ENCODE measurements at regions not wholly inside any gene's neighbourhood (a gene's known extent, or its start where the extent isn't known, plus 50 kb on each side); places are given as distances from the start of the nearest gene placed in this dataset.

DNA sequence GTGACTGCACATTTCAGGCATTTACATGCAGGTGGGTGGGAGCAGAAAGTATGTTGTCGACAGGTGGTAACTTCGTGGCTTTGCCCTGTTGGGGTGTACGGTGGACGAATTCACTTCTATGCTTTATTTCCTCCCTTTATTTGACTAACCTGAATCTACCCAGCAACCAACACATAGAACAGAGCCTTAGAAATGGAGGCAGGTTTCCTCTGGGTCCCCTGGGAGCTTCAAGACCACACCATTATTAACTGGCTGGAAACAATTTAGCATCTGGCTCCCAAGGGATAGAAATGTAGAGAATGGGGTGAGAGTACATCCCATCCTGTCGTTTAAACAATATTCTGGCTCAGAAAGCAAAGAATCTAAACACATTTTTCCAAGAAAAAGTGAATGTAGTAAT, 244.4 kb downstream of the DLEU7 start:
- H3K4me3 ChIP-seq, result no peak overlapping the region
- no peak for TF ChIP-seq POLR2A (IDR thresholded peaks at IDR 0.05)
- TF ChIP-seq POLR2AphosphoS5 (IDR thresholded peaks at IDR 0.05; ENCODE audit: insufficient read depth in 1 of 2, low read depth in 1 of 2), result no peak
- TF ChIP-seq, protein P1, sequence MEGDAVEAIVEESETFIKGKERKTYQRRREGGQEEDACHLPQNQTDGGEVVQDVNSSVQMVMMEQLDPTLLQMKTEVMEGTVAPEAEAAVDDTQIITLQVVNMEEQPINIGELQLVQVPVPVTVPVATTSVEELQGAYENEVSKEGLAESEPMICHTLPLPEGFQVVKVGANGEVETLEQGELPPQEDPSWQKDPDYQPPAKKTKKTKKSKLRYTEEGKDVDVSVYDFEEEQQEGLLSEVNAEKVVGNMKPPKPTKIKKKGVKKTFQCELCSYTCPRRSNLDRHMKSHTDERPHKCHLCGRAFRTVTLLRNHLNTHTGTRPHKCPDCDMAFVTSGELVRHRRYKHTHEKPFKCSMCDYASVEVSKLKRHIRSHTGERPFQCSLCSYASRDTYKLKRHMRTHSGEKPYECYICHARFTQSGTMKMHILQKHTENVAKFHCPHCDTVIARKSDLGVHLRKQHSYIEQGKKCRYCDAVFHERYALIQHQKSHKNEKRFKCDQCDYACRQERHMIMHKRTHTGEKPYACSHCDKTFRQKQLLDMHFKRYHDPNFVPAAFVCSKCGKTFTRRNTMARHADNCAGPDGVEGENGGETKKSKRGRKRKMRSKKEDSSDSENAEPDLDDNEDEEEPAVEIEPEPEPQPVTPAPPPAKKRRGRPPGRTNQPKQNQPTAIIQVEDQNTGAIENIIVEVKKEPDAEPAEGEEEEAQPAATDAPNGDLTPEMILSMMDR (IDR thresholded peaks at IDR 0.05), result no peak
- intact Hi-C loops (cut with DNase I), result no loop called here

DNA sequence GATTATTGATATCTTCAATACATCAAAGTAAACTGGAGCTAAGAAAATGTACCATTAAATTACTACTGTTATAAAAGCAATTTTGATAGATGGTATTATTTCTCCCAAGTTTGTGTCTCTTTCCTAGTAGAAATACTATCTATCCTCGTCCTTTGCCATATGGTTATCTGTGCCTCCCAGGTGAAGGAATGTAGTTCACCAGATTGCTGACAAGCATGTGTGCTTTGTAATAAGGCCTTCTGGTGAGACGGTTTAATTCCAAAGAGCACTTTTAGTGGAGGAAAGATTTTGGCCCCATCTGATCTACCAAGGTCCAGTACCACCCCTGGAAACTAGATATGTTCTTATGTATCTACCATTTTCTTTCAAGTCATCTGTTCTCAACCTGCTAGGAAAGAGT, 243.6 kb downstream of the DLEU7 start:
- Histone ChIP-seq H3K36me3 (no peaks in the 10 kb centered on the region), H3K27me3 (no peaks in the 10 kb centered on the region), H3K4me3 (no peak overlapping the region), H3K9me3 (no peaks in the 10 kb centered on the region), H3K27ac (no peak overlapping the region), H3K4me1 (no peaks in the 10 kb centered on the region)
- intact Hi-C loops (cut with DNase I), result no loop called here
- DNase-seq (ENCODE audit: extremely low spot score in 2 of 2), result no peak
- TF ChIP-seq POLR2A (IDR thresholded peaks at IDR 0.05) (no peak), POLR2AphosphoS5 (IDR thresholded peaks at IDR 0.05; ENCODE audit: insufficient read depth in 1 of 2, low read depth in 1 of 2) (no peak)
- TF ChIP-seq, protein P1 (IDR thresholded peaks at IDR 0.05), result no peak

More for the DNA sequence above, 244.4 kb downstream of the DLEU7 start:
- Histone ChIP-seq H3K27ac (no peak overlapping the region), H3K36me3 (no peaks in the 10 kb centered on the region), H3K9me3 (no peaks in the 10 kb centered on the region), H3K4me1 (no peaks in the 10 kb centered on the region), H3K27me3 (no peaks in the 10 kb centered on the region)
- DNase-seq (ENCODE audit: extremely low spot score in 2 of 2), result no peak

DNA sequence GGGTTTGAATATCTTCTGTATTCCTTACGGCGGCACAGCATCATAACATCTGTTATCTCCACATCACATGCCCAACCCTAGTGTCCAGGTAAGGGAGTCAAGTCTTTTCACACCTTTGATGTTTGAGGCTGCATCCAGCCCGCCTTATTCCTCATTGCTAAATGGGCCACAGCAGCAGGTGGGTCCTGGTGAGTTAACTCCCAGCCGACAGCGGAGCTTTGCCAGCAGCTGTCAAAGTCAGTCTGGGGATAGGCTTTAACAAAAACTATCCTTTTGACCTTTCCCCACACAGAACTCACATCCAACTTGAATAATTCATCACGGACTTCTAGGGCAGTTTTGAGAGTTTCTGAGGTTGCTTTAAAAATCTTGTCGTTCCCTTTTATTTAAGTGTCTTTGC, 235.1 kb downstream of the DLEU7 start:
- no peak overlapping the region for H3K4me3 ChIP-seq
- no peak overlapping the region for H3K27ac ChIP-seq
- no peak for DNase-seq (ENCODE audit: extremely low spot score in 2 of 2)
- no peaks in the 10 kb centered on the region for H3K4me1 ChIP-seq
- intact Hi-C loops (cut with DNase I), result no loop called here
- no peaks in the 10 kb centered on the region for H3K36me3 ChIP-seq
- TF ChIP-seq, protein P1 (IDR thresholded peaks at IDR 0.05), result no peak
- TF ChIP-seq POLR2AphosphoS5 (IDR thresholded peaks at IDR 0.05; ENCODE audit: insufficient read depth in 1 of 2, low read depth in 1 of 2) (no peak), POLR2A (IDR thresholded peaks at IDR 0.05) (no peak)
- no peaks in the 10 kb centered on the region for H3K9me3 ChIP-seq
- no peaks in the 10 kb centered on the region for H3K27me3 ChIP-seq

DNA sequence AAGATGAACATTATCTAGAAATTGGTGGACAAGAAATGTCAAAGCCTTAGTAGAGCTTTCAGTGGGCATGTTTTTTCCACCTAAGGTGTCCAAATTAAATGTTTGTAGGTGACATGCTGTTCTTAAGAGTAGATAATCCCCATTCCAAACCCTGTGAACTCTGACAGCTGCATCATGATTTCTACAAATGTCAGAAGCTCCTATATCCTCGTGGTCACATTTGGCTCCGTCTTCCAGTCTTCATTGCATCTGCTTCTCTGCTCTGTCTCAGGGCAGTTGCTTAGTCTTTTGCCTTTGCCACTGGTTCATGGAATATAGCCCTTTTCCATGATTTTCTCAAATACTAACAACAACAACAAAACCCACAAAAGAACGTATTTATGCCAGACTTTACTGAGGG, 234.5 kb downstream of the DLEU7 start:
- Histone ChIP-seq H3K9me3 (no peaks in the 10 kb centered on the region), H3K27ac (no peak overlapping the region), H3K36me3 (no peaks in the 10 kb centered on the region), H3K4me3 (no peak overlapping the region), H3K4me1 (no peaks in the 10 kb centered on the region), H3K27me3 (no peaks in the 10 kb centered on the region)
- intact Hi-C loops (cut with DNase I), result no loop called here
- DNase-seq (ENCODE audit: extremely low spot score in 2 of 2), result no peak
- TF ChIP-seq, protein P1 (IDR thresholded peaks at IDR 0.05), result no peak
- TF ChIP-seq POLR2A (IDR thresholded peaks at IDR 0.05), result no peak
- TF ChIP-seq POLR2AphosphoS5 (IDR thresholded peaks at IDR 0.05; ENCODE audit: insufficient read depth in 1 of 2, low read depth in 1 of 2), result no peak

DNA sequence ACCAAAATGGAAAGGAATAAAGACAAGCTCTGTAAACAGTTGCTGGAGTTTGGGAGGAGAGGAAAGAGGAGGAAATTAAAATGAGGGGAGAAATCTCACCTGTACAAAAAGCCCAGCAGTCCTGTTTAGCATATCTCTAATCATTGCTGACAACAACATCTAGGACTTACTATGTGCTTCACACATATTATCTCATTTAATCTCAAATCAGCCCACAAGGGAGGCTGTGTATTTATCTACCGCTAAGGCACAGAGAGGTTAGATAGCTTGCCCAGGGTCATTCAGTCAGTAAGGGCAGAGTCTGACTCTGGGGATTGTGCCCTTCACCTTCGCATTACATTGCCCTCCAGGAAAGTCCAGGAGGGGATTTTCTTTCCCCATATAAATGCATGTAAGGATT, 233.3 kb downstream of the DLEU7 start:
- Histone ChIP-seq H3K4me1 (no peaks in the 10 kb centered on the region), H3K4me3 (no peak overlapping the region), H3K9me3 (no peaks in the 10 kb centered on the region), H3K27me3 (no peaks in the 10 kb centered on the region), H3K27ac (no peak overlapping the region), H3K36me3 (no peaks in the 10 kb centered on the region)
- no peak for DNase-seq (ENCODE audit: extremely low spot score in 2 of 2)
- TF ChIP-seq POLR2A (IDR thresholded peaks at IDR 0.05) (no peak), POLR2AphosphoS5 (IDR thresholded peaks at IDR 0.05; ENCODE audit: insufficient read depth in 1 of 2, low read depth in 1 of 2) (no peak)
- TF ChIP-seq, protein P1 (IDR thresholded peaks at IDR 0.05), result no peak
- intact Hi-C loops (cut with DNase I), result no loop called here

Data from vagina (tissue), 2 donors.